NCI-H1092 treated with DMSO at 0.1 percent for 48 hours (cell line): ENCODE measurements at regions not wholly inside any gene's neighbourhood (a gene's known extent, or its start where the extent isn't known, plus 50 kb on each side); places are given as distances from the start of the nearest gene placed in this dataset.

Source experiments
- DNase-seq: peaks from one replicate; lab custom pipeline; 2025; lab: John Stamatoyannopoulos, UW

DNA sequence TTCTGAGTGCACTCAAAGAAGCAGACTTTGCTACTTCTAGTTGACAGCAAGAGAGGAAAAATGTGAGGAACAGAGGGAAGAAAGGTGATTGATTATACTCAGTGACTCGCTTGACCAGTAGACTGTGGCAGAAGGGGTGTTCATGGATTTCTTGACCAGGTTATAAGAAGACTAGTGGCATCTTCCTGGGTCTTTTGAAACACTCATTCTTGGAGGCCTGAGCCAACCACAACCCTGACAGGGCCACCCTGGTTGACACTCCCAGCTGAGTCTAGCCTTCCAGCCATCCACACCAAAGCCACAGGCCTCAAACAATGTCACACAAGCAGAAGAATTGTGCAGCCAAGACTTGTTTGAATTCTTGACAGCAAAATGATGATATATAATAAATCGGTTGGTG lies 366.3 kb downstream of the SS18 start:
- no peak for DNase-seq

DNA sequence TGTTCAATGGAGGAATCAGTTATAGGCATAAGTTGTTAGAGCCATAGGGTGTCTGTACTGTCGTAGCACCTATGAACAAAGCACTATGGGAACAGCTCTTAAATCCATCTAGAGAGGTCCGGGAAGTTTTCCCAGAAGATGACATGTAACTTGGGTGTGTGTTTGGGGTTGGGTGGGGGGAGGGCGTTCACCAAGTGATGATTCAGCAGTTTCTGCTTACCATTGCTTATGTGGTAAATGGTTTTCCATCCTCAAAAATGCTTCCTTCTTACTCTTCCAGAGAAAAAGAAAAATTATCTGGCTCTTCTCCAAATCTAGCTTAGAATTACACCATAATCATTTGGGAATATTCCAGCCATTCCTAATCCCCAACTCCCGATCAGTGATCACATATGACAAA lies 361.1 kb upstream of the ZNF521 start:
- DNase-seq = no peak

- DNase-seq = no peak
Observed at GRCh38 chr18:25710981-25711380, 359.0 kb upstream of the ZNF521 start.

DNA sequence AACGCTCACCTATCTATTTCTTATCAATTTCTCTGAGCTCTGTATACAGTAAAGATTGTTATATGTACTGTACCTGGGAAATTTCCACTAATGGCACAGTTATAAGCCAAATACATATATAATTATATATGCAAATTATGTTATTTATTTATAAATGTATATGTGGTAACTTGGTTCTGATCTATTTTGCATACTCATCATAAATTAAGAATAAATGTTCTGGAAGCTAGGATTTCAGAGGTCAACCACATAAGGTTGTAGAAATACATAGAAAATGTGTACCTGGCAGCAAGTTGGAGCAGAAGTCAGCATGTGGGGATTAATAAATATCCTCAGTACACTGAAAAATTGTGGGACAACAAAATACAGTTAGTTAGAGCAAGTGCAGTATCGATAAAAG lies 353.7 kb upstream of the ZNF521 start:
- no peak for DNase-seq

- DNase-seq = no peak
Observed at GRCh38 chr18:25704494-25704893, 352.5 kb upstream of the ZNF521 start.

DNA sequence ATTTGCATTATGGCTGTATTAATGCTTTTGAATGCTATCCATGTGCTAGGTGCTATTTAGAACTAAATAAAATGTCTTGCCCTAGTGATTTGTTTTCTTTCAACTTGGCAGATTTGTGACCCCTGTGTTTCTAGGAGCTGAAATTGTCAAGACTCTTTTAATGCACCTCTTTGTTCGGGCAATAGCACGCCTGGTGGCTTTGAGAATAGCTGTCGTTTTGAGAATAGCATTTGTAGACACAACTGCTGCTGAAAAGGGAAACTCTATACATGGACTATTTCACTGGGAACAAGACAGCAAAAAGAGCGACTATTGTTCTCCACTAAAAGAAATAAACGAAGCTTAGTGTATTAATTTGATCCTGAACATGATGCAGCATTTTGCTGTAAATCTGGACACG lies 352.1 kb upstream of the ZNF521 start:
- no peak for DNase-seq

GRCh38 chr18:25701821-25702220 lies 349.9 kb upstream of the ZNF521 start:
- DNase-seq = no peak

DNA sequence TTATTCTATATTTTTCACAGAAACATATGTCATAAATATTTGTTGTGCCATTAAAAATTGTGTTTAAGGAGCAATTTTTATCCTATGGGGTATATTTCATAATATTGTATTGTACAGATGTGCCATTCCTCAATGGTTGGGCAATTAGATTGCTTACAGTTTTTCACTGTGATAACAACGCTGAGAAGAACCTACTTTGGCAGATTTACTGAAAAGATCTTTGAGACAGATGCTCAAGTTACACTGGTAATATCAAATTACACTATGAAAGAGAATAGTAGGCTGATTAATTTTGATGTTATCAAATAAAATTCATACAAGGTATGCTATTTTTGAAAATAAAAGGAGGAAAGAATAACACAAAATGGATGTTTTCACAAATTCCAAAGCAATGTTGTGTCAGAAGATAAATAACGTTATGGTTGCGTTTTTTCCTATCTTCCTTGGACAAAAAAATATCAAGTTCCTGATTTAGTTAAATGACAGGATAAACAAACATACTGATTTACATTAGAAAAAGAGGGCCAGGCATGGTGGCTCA lies 335.1 kb upstream of the ZNF521 start:
- no peak for DNase-seq

GRCh38 chr18:25685088-25685487 lies 333.1 kb upstream of the ZNF521 start:
- no peak for DNase-seq

GRCh38 chr18:25679491-25679890 lies 327.5 kb upstream of the ZNF521 start:
- no peak for DNase-seq

DNA sequence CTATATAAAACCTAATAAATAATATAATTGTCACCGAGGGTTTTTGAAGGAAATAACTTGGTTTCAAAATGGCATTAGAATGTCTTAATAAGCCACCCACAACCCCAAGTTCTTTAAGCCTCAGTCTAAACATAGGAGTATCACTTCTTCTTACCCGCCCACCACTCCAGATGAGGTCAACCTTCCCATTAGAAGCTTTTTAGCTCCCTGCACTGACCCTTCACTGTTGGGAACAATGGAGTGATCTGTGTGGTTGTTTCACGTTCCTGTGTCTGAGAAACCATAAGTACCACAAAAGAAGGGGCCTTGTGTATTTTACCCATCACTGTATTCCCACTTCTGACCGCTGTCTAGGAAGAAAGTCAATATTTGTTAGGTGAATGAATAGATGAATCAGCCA lies 326.3 kb upstream of the ZNF521 start:
- no peak for DNase-seq

- DNase-seq = no peak
Observed at GRCh38 chr18:25675123-25675850, 323.3 kb upstream of the ZNF521 start.

DNA sequence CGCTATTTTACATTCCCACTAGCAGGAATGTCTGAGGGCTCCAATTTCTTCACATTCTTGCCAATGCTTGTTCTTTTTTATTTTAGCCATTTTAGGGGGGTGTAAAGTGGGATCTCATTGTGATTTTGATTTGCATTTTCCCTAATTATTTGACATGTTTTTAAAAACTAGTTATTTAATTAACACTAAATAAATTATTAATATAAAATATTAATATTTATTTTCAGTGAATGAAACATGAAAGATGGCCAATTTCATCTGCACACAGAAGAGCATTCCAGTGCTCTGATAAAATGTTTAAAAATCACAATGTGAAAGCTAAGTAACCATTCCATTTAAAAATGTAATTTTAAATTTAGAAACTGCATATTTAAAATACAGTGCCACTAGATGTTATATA lies 322.2 kb upstream of the ZNF521 start:
- no peak for DNase-seq

GRCh38 chr18:25672490-25672889 lies 320.5 kb upstream of the ZNF521 start:
- no peak for DNase-seq

GRCh38 chr18:25669741-25670140 lies 317.8 kb upstream of the ZNF521 start:
- DNase-seq = no peak

DNA sequence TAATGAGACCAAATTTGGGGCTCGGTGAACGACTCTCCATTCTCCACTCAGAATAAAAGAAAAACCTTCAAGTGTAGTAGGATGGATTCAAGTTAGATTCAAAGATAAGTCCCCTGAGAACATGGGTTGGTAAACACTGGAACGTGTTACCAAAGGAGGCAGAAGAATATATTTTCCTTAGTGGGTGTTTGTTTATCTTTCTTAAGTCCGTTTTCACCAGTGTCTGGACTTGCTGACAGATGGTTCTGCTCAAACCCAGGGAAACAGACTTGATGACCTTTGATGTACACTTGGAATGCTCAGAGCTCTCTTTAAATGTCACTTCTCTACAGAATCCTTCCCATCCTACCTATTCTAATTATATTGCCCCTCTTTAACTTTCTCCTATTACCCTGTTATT lies 310.3 kb upstream of the ZNF521 start:
- DNase-seq = no peak

- DNase-seq = no peak
Observed at GRCh38 chr18:25661831-25662230, 309.9 kb upstream of the ZNF521 start.

DNA sequence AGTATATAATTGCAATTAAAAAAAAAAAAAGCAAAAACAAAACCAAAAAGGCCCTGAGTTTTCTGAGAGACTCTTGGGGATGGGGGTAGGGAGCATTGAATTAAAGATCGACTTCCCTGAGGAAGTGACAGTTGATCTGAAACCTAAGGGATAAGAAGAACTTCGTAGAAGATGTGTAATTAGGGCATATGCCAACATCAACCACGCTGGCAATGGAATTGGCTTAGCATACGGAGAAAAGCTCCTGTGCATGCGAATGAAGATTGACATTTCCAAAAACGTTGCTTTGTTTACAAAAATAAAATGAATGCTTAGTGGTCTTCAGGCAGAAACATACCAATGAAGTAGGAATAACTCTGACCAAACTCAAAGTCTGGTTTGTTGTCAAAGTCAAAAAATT lies 307.6 kb upstream of the ZNF521 start:
- DNase-seq = no peak

DNA sequence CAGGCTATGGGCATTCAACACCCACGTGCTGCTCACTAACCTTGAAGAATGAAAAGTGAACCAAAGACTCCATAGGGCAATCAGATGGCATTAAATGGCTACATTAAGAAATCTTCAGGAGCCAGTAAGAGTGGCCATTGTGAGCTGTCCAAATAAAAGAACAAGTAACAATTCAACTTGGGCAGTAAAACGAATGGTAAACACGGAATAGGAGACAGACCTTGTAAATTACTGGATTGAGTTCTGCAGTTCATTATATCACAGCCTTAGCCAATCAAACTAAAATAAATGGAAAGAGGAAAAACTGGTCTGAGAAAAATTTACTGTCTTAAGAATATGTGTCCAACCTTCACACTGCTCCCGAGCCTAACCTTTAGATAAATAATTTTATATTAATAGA lies 306.5 kb upstream of the ZNF521 start:
- no peak for DNase-seq

DNA sequence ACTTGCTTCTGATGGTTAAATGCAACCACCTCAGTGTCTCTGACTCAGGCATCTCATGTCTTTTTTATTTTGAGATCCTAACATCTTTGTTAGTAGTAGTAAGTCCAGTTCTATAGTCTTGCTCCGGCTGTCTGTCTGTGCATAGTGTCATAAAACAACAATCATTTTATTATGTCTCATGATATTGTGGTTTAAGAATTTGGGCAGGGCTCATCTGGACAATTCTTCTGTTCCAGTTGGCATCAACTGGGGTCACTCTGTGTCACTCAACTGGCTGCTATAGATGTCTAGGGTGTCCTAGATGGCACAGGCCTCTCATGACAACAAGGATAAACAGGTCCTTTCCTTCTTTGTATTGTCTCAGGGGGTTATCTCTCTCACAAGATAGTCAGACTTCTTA lies 299.6 kb upstream of the ZNF521 start:
- DNase-seq = no peak

DNA sequence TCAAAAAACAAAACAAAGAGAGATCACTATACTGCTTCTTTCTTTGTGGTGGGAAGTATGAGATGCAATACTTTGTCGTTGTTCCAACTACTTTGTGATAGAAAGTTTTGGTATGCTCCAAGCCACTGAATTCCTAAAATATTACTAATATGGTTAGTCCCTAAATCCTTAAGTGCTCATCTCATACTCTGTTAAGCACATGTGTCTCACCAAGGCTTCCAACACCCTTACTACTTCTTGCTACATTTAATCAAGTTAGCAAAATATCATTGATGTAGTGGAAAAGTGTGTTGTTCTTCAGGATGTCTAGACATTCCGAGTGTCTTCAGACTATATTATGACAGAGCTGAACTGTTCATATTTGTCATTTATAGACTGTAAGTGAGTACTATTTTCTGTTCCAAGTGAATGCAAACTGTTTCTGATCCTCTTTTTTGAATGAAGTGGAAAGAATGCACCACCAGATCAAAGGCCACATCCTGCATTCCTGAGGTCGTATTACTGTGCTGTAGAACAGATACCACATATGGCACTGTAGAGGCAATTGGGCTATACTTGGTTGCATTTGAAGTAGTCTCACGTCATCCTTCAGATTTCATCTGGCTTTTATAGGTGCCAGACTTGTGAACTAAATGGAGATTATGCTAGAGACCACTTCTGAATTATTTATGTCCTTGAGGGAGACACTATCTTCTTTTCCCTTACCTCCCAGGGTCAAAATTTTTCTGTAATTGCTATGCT lies 298.4 kb upstream of the ZNF521 start:
- DNase-seq = no peak

GRCh38 chr18:25648716-25649260 lies 296.8 kb upstream of the ZNF521 start:
- no peak for DNase-seq

DNA sequence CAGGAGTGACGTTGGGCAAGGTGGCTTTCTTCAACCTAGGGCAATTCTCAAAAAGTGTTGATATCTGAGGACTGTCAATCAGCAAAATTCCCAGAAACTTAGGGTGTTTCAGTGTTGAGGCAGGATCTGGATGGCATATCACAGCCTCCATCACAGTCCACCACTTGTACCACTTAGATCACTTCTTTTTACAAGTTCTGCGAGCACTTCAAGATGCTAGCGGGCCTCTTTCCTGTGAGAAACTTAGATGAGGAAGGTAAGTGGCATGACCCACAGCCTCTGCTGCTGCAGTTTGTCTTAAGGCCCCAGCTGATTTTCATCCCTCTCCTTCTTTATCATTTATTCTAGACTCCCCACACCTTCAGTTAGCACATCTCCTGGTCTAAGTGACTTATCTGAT lies 295.4 kb upstream of the ZNF521 start:
- no peak for DNase-seq
